Suprapubic skin (tissue), 3 donors: ENCODE measurements at regions not wholly inside any gene's neighbourhood (a gene's known extent, or its start where the extent isn't known, plus 50 kb on each side); places are given as distances from the start of the nearest gene placed in this dataset.

Experiments used
- EP300 ChIP-seq: sonication (generic); formaldehyde crosslinking; IDR thresholded peaks from one replicate; pipeline ENCODE4 v1.6.1; 2017; ENCODE audit warnings: antibody characterized with exemption
- POLR2A ChIP-seq, 2 donors: fragments of 450-650 bp; IDR thresholded peaks; one replicate each; pipeline ENCODE4 v1.6.1; 2017; ENCODE audit warnings: antibody characterized with exemption in 2 of 2, mild to moderate bottlenecking in 2 of 2, moderate library complexity in 2 of 2
- TF ChIP-seq, protein P1 (sequence below), 2 donors: fragments of 200-600 bp in 1 of 2; fragments of 450-650 bp in 1 of 2; sonication (generic) in 1 of 2; IDR thresholded peaks; one replicate each; pipeline ENCODE4 v1.5.1; 2016 to 2019; ENCODE audit warnings: antibody characterized with exemption in 2 of 2, mild to moderate bottlenecking in 1 of 2, moderate library complexity in 1 of 2

DNA sequence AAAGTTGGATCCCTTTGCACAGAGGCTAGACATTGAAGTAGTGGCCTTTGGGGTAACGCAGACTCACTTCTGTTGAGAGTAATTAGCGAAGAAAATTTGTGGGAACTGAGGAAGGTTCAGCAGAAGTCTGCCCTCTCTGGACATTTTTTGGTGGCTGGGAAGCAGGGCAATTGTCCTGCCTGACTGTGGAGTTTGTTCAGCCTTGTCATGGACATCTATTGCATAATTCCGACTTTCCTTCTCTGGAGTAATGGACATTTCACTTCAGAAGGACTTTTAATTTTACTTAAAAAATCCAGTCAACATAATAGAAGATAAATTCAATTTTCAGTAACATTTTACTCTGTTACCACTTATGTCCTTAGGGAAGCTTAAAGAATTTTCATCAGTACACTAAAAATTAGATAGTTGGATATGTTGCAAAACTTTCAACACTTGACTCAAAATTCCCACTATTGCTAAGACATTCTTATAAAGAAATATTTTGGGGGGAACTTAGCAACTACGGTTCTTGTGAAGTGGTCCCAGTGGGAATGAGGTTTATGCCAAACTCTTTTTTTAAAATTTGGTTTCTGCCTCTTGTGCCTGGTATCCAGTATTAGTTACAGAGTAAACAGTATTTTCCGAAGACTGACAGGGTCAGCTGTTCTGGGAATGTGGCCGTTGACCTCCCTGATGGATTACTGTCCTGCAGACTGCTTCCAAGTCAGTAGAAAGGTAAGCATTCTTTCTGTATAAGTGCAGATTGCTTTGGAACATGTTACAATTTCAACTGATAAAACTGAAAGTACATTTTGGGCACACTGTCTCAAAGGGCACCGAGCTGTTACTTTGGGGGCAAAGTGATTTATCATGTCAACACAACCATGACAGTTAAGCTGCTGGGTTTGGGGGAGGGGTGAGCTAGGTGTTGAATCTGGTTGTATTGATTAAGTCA is 100.6 kb upstream of the MLIP start:
- TF ChIP-seq, protein P1, sequence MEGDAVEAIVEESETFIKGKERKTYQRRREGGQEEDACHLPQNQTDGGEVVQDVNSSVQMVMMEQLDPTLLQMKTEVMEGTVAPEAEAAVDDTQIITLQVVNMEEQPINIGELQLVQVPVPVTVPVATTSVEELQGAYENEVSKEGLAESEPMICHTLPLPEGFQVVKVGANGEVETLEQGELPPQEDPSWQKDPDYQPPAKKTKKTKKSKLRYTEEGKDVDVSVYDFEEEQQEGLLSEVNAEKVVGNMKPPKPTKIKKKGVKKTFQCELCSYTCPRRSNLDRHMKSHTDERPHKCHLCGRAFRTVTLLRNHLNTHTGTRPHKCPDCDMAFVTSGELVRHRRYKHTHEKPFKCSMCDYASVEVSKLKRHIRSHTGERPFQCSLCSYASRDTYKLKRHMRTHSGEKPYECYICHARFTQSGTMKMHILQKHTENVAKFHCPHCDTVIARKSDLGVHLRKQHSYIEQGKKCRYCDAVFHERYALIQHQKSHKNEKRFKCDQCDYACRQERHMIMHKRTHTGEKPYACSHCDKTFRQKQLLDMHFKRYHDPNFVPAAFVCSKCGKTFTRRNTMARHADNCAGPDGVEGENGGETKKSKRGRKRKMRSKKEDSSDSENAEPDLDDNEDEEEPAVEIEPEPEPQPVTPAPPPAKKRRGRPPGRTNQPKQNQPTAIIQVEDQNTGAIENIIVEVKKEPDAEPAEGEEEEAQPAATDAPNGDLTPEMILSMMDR (IDR thresholded peaks at IDR 0.05), result no peak
- TF ChIP-seq POLR2A (IDR thresholded peaks at IDR 0.05), result no peak
- TF ChIP-seq EP300, result no peak
